SK-N-SH (cell line): ENCODE measurements at regions not wholly inside any gene's neighbourhood (a gene's known extent, or its start where the extent isn't known, plus 50 kb on each side); places are given as distances from the start of the nearest gene placed in this dataset.

ENCODE experiments used
- CHD2 ChIP-seq: fragments of 150-350 bp; IDR thresholded peaks from 2 replicates; pipeline ENCODE4 v1.6.1; 2018; ENCODE audit warnings: low read length; ENCODE audit not compliant: partially characterized antibody
- CTCF ChIP-seq: fragments of 200-600 bp; sonication (generic); IDR thresholded peaks from 2 replicates; pipeline ENCODE4 v1.6.1; 2017; ENCODE audit warnings: antibody characterized with exemption, mild to moderate bottlenecking, moderate library complexity
- EP300 ChIP-seq, 2 experiments: IDR thresholded peaks; 2 replicates each; pipeline versions ENCODE4 v1.4.0 to v1.6.1; 2012; ENCODE audit warnings: borderline replicate concordance in 1 of 2, low read depth in 1 of 2, low read length in 1 of 2
- EZH2phosphoT487 ChIP-seq: fragments of 200-600 bp; sonication (generic); IDR thresholded peaks from 2 replicates; pipeline ENCODE4 v1.6.1; 2017; ENCODE audit warnings: low read depth, mixed run types, mild to moderate bottlenecking, antibody characterized with exemption, moderate library complexity, borderline replicate concordance
- GABPA ChIP-seq: IDR thresholded peaks from 2 replicates; pipeline ENCODE4 v1.4.0; 2012; ENCODE audit warnings: low read depth, mild to moderate bottlenecking
- NFIC ChIP-seq: IDR thresholded peaks from 2 replicates; pipeline ENCODE4 v1.4.0; 2012; ENCODE audit warnings: borderline replicate concordance
- PBX3 ChIP-seq: IDR thresholded peaks from 2 replicates; pipeline ENCODE4; 2012
- POLR2AphosphoS5 ChIP-seq: IDR thresholded peaks from 2 replicates; pipeline ENCODE4 v1.6.1; 2012; ENCODE audit warnings: low read depth, low read length
- REST ChIP-seq: IDR thresholded peaks from 2 replicates; pipeline ENCODE4 v1.6.1; 2012; ENCODE audit warnings: mild to moderate bottlenecking, low read depth, low read length, moderate library complexity
- RXRA ChIP-seq: IDR thresholded peaks from 2 replicates; pipeline ENCODE4 v1.4.0; 2012; ENCODE audit warnings: low read depth, mild to moderate bottlenecking, borderline replicate concordance
- SMC3 ChIP-seq: IDR thresholded peaks from 2 replicates; pipeline ENCODE4 v1.6.1; 2012; ENCODE audit warnings: low read depth, low read length, improper control_type of control experiment
- USF1 ChIP-seq: IDR thresholded peaks from 2 replicates; pipeline ENCODE4 v1.4.0; 2012; ENCODE audit warnings: low read depth, borderline replicate concordance
- YY1 ChIP-seq: IDR thresholded peaks from 2 replicates; pipeline ENCODE4 v1.4.0; 2012; ENCODE audit warnings: low read depth, mild to moderate bottlenecking

- TF ChIP-seq POLR2AphosphoS5 (no peak), EZH2phosphoT487 (no peak), CTCF (no peak), USF1 (no peak), GABPA (no peak), CHD2 (no peak), EP300 (IDR thresholded peaks at IDR 0.05; ENCODE audit: borderline replicate concordance in 1 of 2, low read depth in 1 of 2, low read length in 1 of 2) (no peak), NFIC (no peak), RXRA (no peak), PBX3 (no peak), REST (no peak), YY1 (no peak), SMC3 (no peak)
Measured at GRCh38 chr1:9180111-9180819, 51.4 kb upstream of the GPR157 start.
